LNCAP (cell line): ENCODE measurements at regions not wholly inside any gene's neighbourhood (a gene's known extent, or its start where the extent isn't known, plus 50 kb on each side); places are given as distances from the start of the nearest gene placed in this dataset.

Experiments
- CTCF ChIP-seq: fragments of 450-650 bp; IDR thresholded peaks from 2 replicates; pipeline ENCODE4 v1.5.1; 2017; ENCODE audit warnings: mild to moderate bottlenecking

GRCh38 chr22:48697223-48697622, 1130.5 kb downstream of the BRD1 start:
- TF ChIP-seq CTCF, result no peak

GRCh38 chr22:48696371-48696770, 1131.3 kb downstream of the BRD1 start:
- TF ChIP-seq CTCF, result no peak

- no peak for TF ChIP-seq CTCF
Measured at GRCh38 chr22:48695731-48696305, 1131.9 kb downstream of the BRD1 start.

- TF ChIP-seq CTCF, result no peak
Measured at GRCh38 chr22:48695251-48695650, 1132.4 kb downstream of the BRD1 start.

- no peak for TF ChIP-seq CTCF
Measured at GRCh38 chr22:48694296-48694883, 1133.3 kb downstream of the BRD1 start.

GRCh38 chr22:48693377-48694135, 1134.1 kb downstream of the BRD1 start:
- no peak for TF ChIP-seq CTCF

GRCh38 chr22:48692734-48693376, 1134.8 kb downstream of the BRD1 start:
- TF ChIP-seq CTCF, result no peak
